DND-41 (cell line): ENCODE measurements at regions not wholly inside any gene's neighbourhood (a gene's known extent, or its start where the extent isn't known, plus 50 kb on each side); places are given as distances from the start of the nearest gene placed in this dataset.

ENCODE experiments used
- ATAC-seq: fragments of 200-7000 bp; cut with Tn5 transposase; 3 replicates; pipeline ENCODE4 v1.9.1; 2021; ENCODE audit warnings: low read depth; ENCODE audit not compliant: insufficient read depth
- DNase-seq: peaks from one replicate; pipeline ENCODE4 v3.0.0-alpha.2; 2020
- H2AFZ ChIP-seq: 2 replicates; pipeline ENCODE4 v1.6.0; 2012; ENCODE audit warnings: low read depth, low read length
- H3K27ac ChIP-seq: 2 replicates; pipeline ENCODE4 v1.5.1; 2012; ENCODE audit warnings: low read length, inconsistent platforms
- H3K27me3 ChIP-seq: fragments of 200-600 bp; sonication (generic); 2 replicates; pipeline ENCODE4 v1.6.0; 2012; ENCODE audit warnings: low read length, mild to moderate bottlenecking, inconsistent platforms; ENCODE audit not compliant: insufficient read depth, poor library complexity
- H3K36me3 ChIP-seq: 2 replicates; pipeline ENCODE4 v1.5.1; 2012; ENCODE audit warnings: low read length, inconsistent platforms; ENCODE audit not compliant: insufficient read depth
- H3K4me1 ChIP-seq: 2 replicates; pipeline ENCODE4 v1.5.1; 2012; ENCODE audit warnings: mild to moderate bottlenecking, low read length; ENCODE audit not compliant: insufficient read depth
- H3K4me2 ChIP-seq: 2 replicates; pipeline ENCODE4 v1.6.0; 2012; ENCODE audit warnings: mild to moderate bottlenecking, moderate library complexity, low read length, inconsistent platforms; ENCODE audit not compliant: insufficient read depth
- H3K4me3 ChIP-seq, 2 experiments: fragments of 200-600 bp in 1 of 2; shearing (Covaris generic) in 1 of 2; 2 replicates each; pipeline ENCODE4 v1.5.1; 2012 to 2016; ENCODE audit warnings: inconsistent platforms in 2 of 2, low read length in 2 of 2, mild to moderate bottlenecking in 2 of 2, low read depth in 1 of 2, moderate library complexity in 1 of 2
- H3K79me2 ChIP-seq: 2 replicates; pipeline ENCODE4 v1.6.0; 2012; ENCODE audit warnings: low read length, inconsistent platforms; ENCODE audit not compliant: insufficient read depth
- H3K9ac ChIP-seq: 2 replicates; pipeline ENCODE4 v1.6.0; 2012; ENCODE audit warnings: low read depth, mild to moderate bottlenecking, inconsistent platforms, low read length, moderate library complexity
- H3K9me3 ChIP-seq: 2 replicates; pipeline ENCODE4 v1.5.1; 2012; ENCODE audit warnings: low read length, moderate library complexity, mild to moderate bottlenecking, inconsistent platforms; ENCODE audit not compliant: insufficient read depth, severe bottlenecking
- H4K20me1 ChIP-seq: 2 replicates; pipeline ENCODE4 v1.6.0; 2012; ENCODE audit warnings: low read length; ENCODE audit not compliant: insufficient read depth
- CTCF ChIP-seq: IDR thresholded peaks from 2 replicates; pipeline ENCODE4 v1.5.1; 2012; ENCODE audit warnings: borderline replicate concordance, low read length, moderate library complexity, mild to moderate bottlenecking; ENCODE audit not compliant: poor library complexity, severe bottlenecking; ENCODE audit errors: extremely low read depth
- EZH2 ChIP-seq: IDR thresholded peaks from 3 replicates; pipeline ENCODE4 v1.6.1; 2012; ENCODE audit warnings: borderline replicate concordance, low read depth, mild to moderate bottlenecking, moderate library complexity, low read length, inconsistent platforms; ENCODE audit not compliant: severe bottlenecking

DNA sequence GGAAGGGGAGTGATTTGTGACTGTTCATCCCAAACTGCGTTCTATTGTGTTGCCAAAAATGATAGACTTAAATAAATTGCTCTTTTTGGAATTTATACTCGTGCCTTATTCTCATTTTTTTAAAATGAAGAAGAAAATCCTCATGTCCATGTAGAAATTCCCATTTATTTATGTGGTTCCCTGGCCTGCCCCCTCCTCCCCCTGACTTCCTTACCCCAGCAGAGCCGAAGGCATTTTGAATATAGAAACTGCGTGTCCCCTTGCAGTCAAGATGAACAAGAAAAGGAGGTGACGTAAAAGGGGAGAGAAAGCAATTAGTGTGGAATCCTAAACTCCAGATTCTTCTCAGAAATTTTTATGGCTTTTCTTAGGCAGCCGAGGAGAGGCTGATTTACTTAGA lies 126.1 kb downstream of the FAM204A start:
- no peaks in the 10 kb centered on the region for H3K79me2 ChIP-seq
- no peaks in the 10 kb centered on the region for H3K4me1 ChIP-seq
- no peaks in the 10 kb centered on the region for H3K9me3 ChIP-seq
- no peak overlapping the region for H2AFZ ChIP-seq
- H3K9ac ChIP-seq, result no peak overlapping the region
- H3K4me2 ChIP-seq, result no peak overlapping the region
- no peak for DNase-seq
- H3K36me3 ChIP-seq, result no peaks in the 10 kb centered on the region
- H3K27ac ChIP-seq, result no peak overlapping the region
- H4K20me1 ChIP-seq, result no peaks in the 10 kb centered on the region
- ATAC-seq, result no peak
- no peak overlapping the region for H3K4me3 ChIP-seq
- H3K27me3 ChIP-seq, result peaks cover 9% of the 10 kb centered on the region
- no peak for TF ChIP-seq CTCF
- no peak for TF ChIP-seq EZH2

- no peak for DNase-seq
- H3K4me2 ChIP-seq, result no peak overlapping the region
Measured at GRCh38 chr10:118214776-118215175, 127.3 kb downstream of the FAM204A start.

GRCh38 chr10:118213436-118213835 lies 128.7 kb downstream of the FAM204A start:
- H3K9ac ChIP-seq, result no peak overlapping the region
- TF ChIP-seq CTCF (no peak), EZH2 (no peak)
- no peak overlapping the region for H3K4me3 ChIP-seq
- H2AFZ ChIP-seq, result no peak overlapping the region
- H3K4me2 ChIP-seq, result no peak overlapping the region
- H3K36me3 ChIP-seq, result no peaks in the 10 kb centered on the region
- DNase-seq (no peak), ATAC-seq (no peak)
- H3K9me3 ChIP-seq, result no peaks in the 10 kb centered on the region
- peaks cover 9% of the 10 kb centered on the region for H3K27me3 ChIP-seq
- no peaks in the 10 kb centered on the region for H3K4me1 ChIP-seq
- H3K79me2 ChIP-seq, result no peaks in the 10 kb centered on the region
- no peak overlapping the region for H3K27ac ChIP-seq
- no peaks in the 10 kb centered on the region for H4K20me1 ChIP-seq

More at GRCh38 chr10:118214776-118215175, 127.3 kb downstream of the FAM204A start:
- no peak overlapping the region for H3K9ac ChIP-seq
- H3K36me3 ChIP-seq, result no peaks in the 10 kb centered on the region
- H3K9me3 ChIP-seq, result no peaks in the 10 kb centered on the region
- no peaks in the 10 kb centered on the region for H3K4me1 ChIP-seq
- no peak overlapping the region for H3K27ac ChIP-seq
- H2AFZ ChIP-seq, result no peak overlapping the region
- H3K79me2 ChIP-seq, result no peaks in the 10 kb centered on the region
- no peak for ATAC-seq
- no peaks in the 10 kb centered on the region for H4K20me1 ChIP-seq
- H3K27me3 ChIP-seq, result peaks cover 9% of the 10 kb centered on the region
- no peak overlapping the region for H3K4me3 ChIP-seq
- TF ChIP-seq EZH2 (no peak), CTCF (no peak)

DNA sequence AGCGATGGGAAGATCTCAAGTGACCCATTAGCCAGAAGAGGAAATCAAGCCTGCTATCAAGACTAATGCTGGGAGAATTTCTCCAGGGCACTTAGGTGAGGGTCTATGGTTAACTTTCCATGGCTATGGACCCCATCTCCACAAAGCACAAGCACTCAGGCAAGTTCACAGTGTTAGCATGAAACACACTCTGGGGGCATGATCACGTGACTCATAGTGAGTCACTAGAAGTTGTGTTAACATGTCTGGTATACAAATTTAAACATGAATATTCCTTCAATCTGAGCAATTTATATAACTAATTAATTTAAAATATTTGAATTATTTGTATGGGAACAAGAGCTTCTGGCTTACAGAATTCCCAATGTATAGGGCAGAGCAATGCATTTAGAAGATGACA lies 131.8 kb downstream of the FAM204A start:
- DNase-seq, result no peak
- H3K4me1 ChIP-seq, result no peaks in the 10 kb centered on the region
- H3K4me2 ChIP-seq, result no peak overlapping the region
- H3K9ac ChIP-seq, result no peak overlapping the region
- H3K4me3 ChIP-seq, result no peak overlapping the region
- peaks cover 5% of the 10 kb centered on the region for H3K27me3 ChIP-seq
- H4K20me1 ChIP-seq, result no peaks in the 10 kb centered on the region
- H3K27ac ChIP-seq, result no peak overlapping the region
- H3K36me3 ChIP-seq, result no peaks in the 10 kb centered on the region
- TF ChIP-seq EZH2 (no peak), CTCF (no peak)
- no peak overlapping the region for H2AFZ ChIP-seq
- H3K9me3 ChIP-seq, result no peaks in the 10 kb centered on the region
- no peak for ATAC-seq
- no peaks in the 10 kb centered on the region for H3K79me2 ChIP-seq
